Right atrium auricular region (tissue), 2 donors: ENCODE measurements at regions not wholly inside any gene's neighbourhood (a gene's known extent, or its start where the extent isn't known, plus 50 kb on each side); places are given as distances from the start of the nearest gene placed in this dataset.

Experiments
- DNase-seq: peaks from one replicate; pipeline ENCODE4 v3.0.0-alpha.2; 2019; ENCODE audit warnings: low spot score
- H3K27ac ChIP-seq, 2 donors: fragments of 200-600 bp; sonication (generic); 1 replicate in 1 of 2; 2 replicates in 1 of 2; pipeline ENCODE4 v1.5.1; 2016 to 2019
- H3K27me3 ChIP-seq, 2 donors: fragments of 200-600 bp; sonication (generic); one replicate each; pipeline versions ENCODE4 v1.5.1 to v1.6.0; 2017 to 2019
- H3K36me3 ChIP-seq: fragments of 200-600 bp; sonication (generic); one replicate; pipeline ENCODE4 v1.5.1; 2016
- H3K4me1 ChIP-seq, 2 donors: fragments of 200-600 bp; sonication (generic); one replicate each; pipeline versions ENCODE4 v1.5.1 to v1.6.0; 2017 to 2019
- H3K4me3 ChIP-seq, 2 donors: fragments of 200-600 bp; sonication (generic); 1 replicate in 1 of 2; 2 replicates in 1 of 2; pipeline ENCODE4 v1.5.1; 2017 to 2019; ENCODE audit warnings: mild to moderate bottlenecking in 1 of 2, moderate library complexity in 1 of 2
- H3K9me3 ChIP-seq, 2 donors: fragments of 200-600 bp; sonication (generic); one replicate each; pipeline ENCODE4 v1.5.1; 2019
- CTCF ChIP-seq, 2 donors: fragments of 200-600 bp; sonication (generic); IDR thresholded peaks; one replicate each; pipeline ENCODE4 v1.5.1; 2019; ENCODE audit warnings: antibody characterized with exemption in 2 of 2

GRCh38 chr7:13014011-13014410, 326.6 kb downstream of the ARL4A start:
- no peak for TF ChIP-seq CTCF (IDR thresholded peaks at IDR 0.05)
- Histone ChIP-seq H3K27ac (no peak overlapping the region), H3K9me3 (no peaks in the 10 kb centered on the region), H3K4me3 (no peak overlapping the region), H3K36me3 (no peaks in the 10 kb centered on the region), H3K4me1 (no peaks in the 10 kb centered on the region), H3K27me3 (no peaks in the 10 kb centered on the region)
- no peak for DNase-seq

DNA sequence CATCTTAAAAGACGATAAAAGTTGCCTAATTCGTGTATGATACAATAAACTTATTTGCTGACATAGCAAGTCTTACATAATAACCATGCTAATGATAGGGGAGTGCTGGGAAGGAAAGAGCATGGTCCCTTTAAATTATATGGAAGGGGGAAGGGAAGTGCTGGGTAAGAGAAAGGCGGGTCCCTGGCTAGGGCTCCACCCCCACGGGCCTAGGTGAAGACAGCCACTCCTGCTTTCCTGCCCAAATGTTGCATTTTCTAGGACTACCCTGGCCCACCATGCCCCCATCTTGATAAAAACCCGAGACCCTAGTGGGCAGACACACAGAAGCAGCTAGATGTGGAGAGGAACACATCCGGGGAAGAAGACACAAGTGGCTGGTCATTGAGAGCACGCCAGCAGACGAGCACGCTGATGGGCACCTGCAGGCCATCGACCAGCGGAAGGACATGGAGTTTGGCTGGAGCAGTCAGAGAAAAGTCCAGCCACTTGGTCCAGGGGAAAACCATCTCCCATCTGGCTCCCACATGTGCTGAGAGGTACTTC, 328.7 kb downstream of the ARL4A start:
- no peak overlapping the region for H3K27ac ChIP-seq
- no peak for DNase-seq

GRCh38 chr7:13016592-13017332, 329.3 kb downstream of the ARL4A start:
- Histone ChIP-seq H3K4me3 (no peak overlapping the region), H3K27ac (no peak overlapping the region), H3K9me3 (no peaks in the 10 kb centered on the region), H3K4me1 (no peaks in the 10 kb centered on the region), H3K36me3 (no peaks in the 10 kb centered on the region), H3K27me3 (no peaks in the 10 kb centered on the region)
- no peak for TF ChIP-seq CTCF (IDR thresholded peaks at IDR 0.05)
- no peak for DNase-seq

More for the DNA sequence above, 328.7 kb downstream of the ARL4A start:
- Histone ChIP-seq H3K4me3 (no peak overlapping the region), H3K9me3 (no peaks in the 10 kb centered on the region), H3K27me3 (no peaks in the 10 kb centered on the region), H3K36me3 (no peaks in the 10 kb centered on the region), H3K4me1 (no peaks in the 10 kb centered on the region)
- no peak for TF ChIP-seq CTCF (IDR thresholded peaks at IDR 0.05)

- no peak for DNase-seq
- Histone ChIP-seq H3K27ac (no peak overlapping the region), H3K9me3 (no peaks in the 10 kb centered on the region), H3K4me3 (no peak overlapping the region), H3K4me1 (no peaks in the 10 kb centered on the region), H3K36me3 (no peaks in the 10 kb centered on the region), H3K27me3 (no peaks in the 10 kb centered on the region)
- TF ChIP-seq CTCF (IDR thresholded peaks at IDR 0.05): no peak
Observed at GRCh38 chr7:13017333-13017857, 330.0 kb downstream of the ARL4A start.

- no peaks in the 10 kb centered on the region for H3K4me1 ChIP-seq
Observed at GRCh38 chr7:13017881-13018280, 330.4 kb downstream of the ARL4A start.

More at GRCh38 chr7:13017881-13018280, 330.4 kb downstream of the ARL4A start:
- no peak for DNase-seq
- Histone ChIP-seq H3K4me3 (no peak overlapping the region), H3K36me3 (no peaks in the 10 kb centered on the region), H3K27me3 (no peaks in the 10 kb centered on the region), H3K27ac (no peak overlapping the region), H3K9me3 (no peaks in the 10 kb centered on the region)
- TF ChIP-seq CTCF (IDR thresholded peaks at IDR 0.05): no peak
